CD4-positive, CD25-positive, alpha-beta regulatory T cell (primary cell): ENCODE measurements at regions not wholly inside any gene's neighbourhood (a gene's known extent, or its start where the extent isn't known, plus 50 kb on each side); places are given as distances from the start of the nearest gene placed in this dataset.

ENCODE experiments used
- ATAC-seq, 2 donors: fragments of 150-1000 bp; cut with Tn5 transposase; one replicate each; pipeline ENCODE4 v1.10.0; 2021; ENCODE audit warnings: low read depth in 2 of 2, moderate number of reproducible peaks in 2 of 2, moderate library complexity in 1 of 2
- DNase-seq, 3 donors: peaks; one replicate each; pipeline versions ENCODE4 v3.0.0 to v3.0.0-alpha.2; 2012 to 2022; ENCODE audit warnings: mixed read lengths in 1 of 3
- H3K27ac ChIP-seq: one replicate; pipeline ENCODE4 v1.7.0; 2013; ENCODE audit warnings: mild to moderate bottlenecking, low read length; ENCODE audit not compliant: insufficient read depth, poor library complexity, severe bottlenecking
- H3K27me3 ChIP-seq: one replicate; pipeline ENCODE4 v1.7.0; 2013; ENCODE audit warnings: low read length; ENCODE audit not compliant: control insufficient read depth, insufficient read depth
- H3K36me3 ChIP-seq: one replicate; pipeline ENCODE4 v1.7.0; 2013; ENCODE audit warnings: mild to moderate bottlenecking, low read length, moderate library complexity; ENCODE audit not compliant: control insufficient read depth, insufficient read depth
- H3K4me1 ChIP-seq: 2 replicates; pipeline ENCODE4 v1.7.0; 2013; ENCODE audit warnings: mild to moderate bottlenecking, low read length; ENCODE audit not compliant: insufficient read depth, control insufficient read depth, poor library complexity, severe bottlenecking
- H3K4me3 ChIP-seq: one replicate; pipeline ENCODE4 v1.7.0; 2013; ENCODE audit warnings: low read depth, mild to moderate bottlenecking, low read length, moderate library complexity
- H3K9me3 ChIP-seq, 2 experiments: 1 replicate in 1 of 2; 2 replicates in 1 of 2; pipeline ENCODE4 v1.7.0; 2013; ENCODE audit warnings: low read length in 2 of 2, mild to moderate bottlenecking in 1 of 2, moderate library complexity in 1 of 2; ENCODE audit not compliant: control insufficient read depth in 2 of 2
- H3K27ac Mint-ChIP-seq, 3 donors: one replicate each; pipeline ENCODE4 v1.8.0; 2020 to 2022; ENCODE audit warnings: mild to moderate bottlenecking in 3 of 3, mixed read lengths in 3 of 3, moderate library complexity in 2 of 3
- H3K27me3 Mint-ChIP-seq: one replicate; pipeline ENCODE4 v1.8.0; 2022; ENCODE audit warnings: mild to moderate bottlenecking, mixed read lengths
- H3K36me3 Mint-ChIP-seq: one replicate; pipeline ENCODE4 v1.8.0; 2020; ENCODE audit warnings: mixed read lengths
- H3K4me1 Mint-ChIP-seq, 4 donors: one replicate each; pipeline ENCODE4 v1.8.0; 2020 to 2022; ENCODE audit warnings: mixed read lengths in 4 of 4, mild to moderate bottlenecking in 1 of 4
- H3K4me3 Mint-ChIP-seq, 4 donors: one replicate each; pipeline ENCODE4 v1.8.0; 2020 to 2022; ENCODE audit warnings: mild to moderate bottlenecking in 4 of 4, mixed read lengths in 4 of 4, moderate library complexity in 3 of 4
- H3K9me3 Mint-ChIP-seq, 7 donors: one replicate each; pipeline ENCODE4 v1.8.0; 2020 to 2022; ENCODE audit warnings: mixed read lengths in 7 of 7, mild to moderate bottlenecking in 3 of 7, moderate library complexity in 2 of 7

- Histone ChIP-seq H3K27me3 (no peaks in the 10 kb centered on the region), H3K4me1 (no peaks in the 10 kb centered on the region), H3K36me3 (no peaks in the 10 kb centered on the region), H3K27ac (no peak overlapping the region), H3K9me3 (no peaks in the 10 kb centered on the region), H3K4me3 (no peak overlapping the region)
- DNase-seq (no peak), ATAC-seq (no peak)
- Mint-ChIP-seq H3K36me3 (no peaks in the 10 kb centered on the region), H3K9me3 (peaks cover 2 to 9% (median 4%) of the 10 kb centered on the region in 7 donors), H3K27me3 (no peaks in the 10 kb centered on the region), H3K27ac (no peak overlapping the region), H3K4me1 (peaks cover 0 to 6% (median 0%) of the 10 kb centered on the region in 4 donors), H3K4me3 (no peak overlapping the region)
Observed at GRCh38 chr6:9810286-9810685, 604.6 kb downstream of the TFAP2A start.

- Mint-ChIP-seq H3K27ac (no peak overlapping the region), H3K4me3 (no peak overlapping the region), H3K9me3 (peaks cover 1 to 12% (median 4%) of the 10 kb centered on the region in 7 donors), H3K36me3 (no peaks in the 10 kb centered on the region), H3K27me3 (no peaks in the 10 kb centered on the region), H3K4me1 (peaks cover 0 to 6% (median 0%) of the 10 kb centered on the region in 4 donors)
- Histone ChIP-seq H3K9me3 (no peaks in the 10 kb centered on the region), H3K36me3 (no peaks in the 10 kb centered on the region), H3K4me1 (no peaks in the 10 kb centered on the region), H3K27me3 (no peaks in the 10 kb centered on the region), H3K27ac (no peak overlapping the region), H3K4me3 (no peak overlapping the region)
- ATAC-seq, result no peak
- DNase-seq, result no peak
Observed at GRCh38 chr6:9806195-9806594, 608.7 kb downstream of the TFAP2A start.

GRCh38 chr6:9801249-9801754 lies 613.6 kb downstream of the TFAP2A start:
- peaks cover 0 to 6% (median 0%) of the 10 kb centered on the region in 4 donors for H3K4me1 Mint-ChIP-seq
- DNase-seq (no peak), ATAC-seq (no peak)
- no peaks in the 10 kb centered on the region for H3K27me3 Mint-ChIP-seq
- H3K27me3 ChIP-seq, result no peaks in the 10 kb centered on the region
- H3K36me3 Mint-ChIP-seq, result no peaks in the 10 kb centered on the region
- H3K27ac ChIP-seq, result no peak overlapping the region
- H3K27ac Mint-ChIP-seq, result no peak overlapping the region
- no peaks in the 10 kb centered on the region for H3K9me3 ChIP-seq
- no peaks in the 10 kb centered on the region for H3K4me1 ChIP-seq
- H3K4me3 ChIP-seq, result no peak overlapping the region
- H3K9me3 Mint-ChIP-seq, result peaks cover 1 to 17% (median 5%) of the 10 kb centered on the region in 7 donors
- H3K36me3 ChIP-seq, result no peaks in the 10 kb centered on the region
- no peak overlapping the region for H3K4me3 Mint-ChIP-seq

- ATAC-seq (no peak), DNase-seq (no peak)
- Mint-ChIP-seq H3K27me3 (no peaks in the 10 kb centered on the region), H3K27ac (no peak overlapping the region), H3K9me3 (peaks cover 0 to 8% (median 2%) of the 10 kb centered on the region in 7 donors), H3K4me3 (no peak overlapping the region), H3K4me1 (no peaks in the 10 kb centered on the region), H3K36me3 (no peaks in the 10 kb centered on the region)
- Histone ChIP-seq H3K4me3 (no peak overlapping the region), H3K4me1 (no peaks in the 10 kb centered on the region), H3K9me3 (peaks cover 0 to 5% of the 10 kb centered on the region in 2 experiments), H3K27me3 (no peaks in the 10 kb centered on the region), H3K27ac (no peak overlapping the region), H3K36me3 (no peaks in the 10 kb centered on the region)
Observed at GRCh38 chr6:9799582-9799981, 615.3 kb downstream of the TFAP2A start.

GRCh38 chr6:9796827-9797226 lies 618.0 kb downstream of the TFAP2A start:
- no peak overlapping the region for H3K27ac ChIP-seq
- Mint-ChIP-seq H3K4me1 (no peaks in the 10 kb centered on the region), H3K27me3 (no peaks in the 10 kb centered on the region), H3K27ac (no peak overlapping the region), H3K36me3 (no peaks in the 10 kb centered on the region), H3K9me3 (peaks cover 0 to 7% (median 1%) of the 10 kb centered on the region in 7 donors), H3K4me3 (no peak overlapping the region)
- peaks cover 0 to 5% of the 10 kb centered on the region in 2 experiments for H3K9me3 ChIP-seq
- no peak overlapping the region for H3K4me3 ChIP-seq
- no peak for ATAC-seq
- no peaks in the 10 kb centered on the region for H3K4me1 ChIP-seq
- DNase-seq, result no peak
- H3K27me3 ChIP-seq, result no peaks in the 10 kb centered on the region
- H3K36me3 ChIP-seq, result no peaks in the 10 kb centered on the region

GRCh38 chr6:9795880-9796279 lies 619.0 kb downstream of the TFAP2A start:
- Histone ChIP-seq H3K9me3 (peaks cover 0 to 5% of the 10 kb centered on the region in 2 experiments), H3K27ac (no peak overlapping the region), H3K4me1 (no peaks in the 10 kb centered on the region), H3K36me3 (no peaks in the 10 kb centered on the region), H3K4me3 (no peak overlapping the region), H3K27me3 (no peaks in the 10 kb centered on the region)
- H3K4me1 Mint-ChIP-seq, result no peaks in the 10 kb centered on the region
- no peaks in the 10 kb centered on the region for H3K27me3 Mint-ChIP-seq
- DNase-seq, result no peak
- no peaks in the 10 kb centered on the region for H3K36me3 Mint-ChIP-seq
- H3K27ac Mint-ChIP-seq, result no peak overlapping the region
- H3K9me3 Mint-ChIP-seq, result peaks cover 0 to 7% (median 2%) of the 10 kb centered on the region in 7 donors
- ATAC-seq, result no peak
- H3K4me3 Mint-ChIP-seq, result no peak overlapping the region

GRCh38 chr6:9789201-9789600 lies 625.7 kb downstream of the TFAP2A start:
- Histone ChIP-seq H3K36me3 (no peaks in the 10 kb centered on the region), H3K27ac (no peak overlapping the region), H3K4me1 (no peaks in the 10 kb centered on the region), H3K27me3 (no peaks in the 10 kb centered on the region), H3K9me3 (no peaks in the 10 kb centered on the region), H3K4me3 (no peak overlapping the region)
- ATAC-seq, result no peak
- Mint-ChIP-seq H3K9me3 (peaks cover 0 to 7% (median 2%) of the 10 kb centered on the region in 7 donors), H3K4me1 (no peaks in the 10 kb centered on the region), H3K36me3 (no peaks in the 10 kb centered on the region), H3K27ac (no peak overlapping the region), H3K4me3 (no peak overlapping the region), H3K27me3 (no peaks in the 10 kb centered on the region)
- DNase-seq, result no peak

GRCh38 chr6:9784786-9785185 lies 630.1 kb downstream of the TFAP2A start:
- no peak for ATAC-seq
- no peak overlapping the region for H3K27ac Mint-ChIP-seq

More at GRCh38 chr6:9784786-9785185, 630.1 kb downstream of the TFAP2A start:
- Histone ChIP-seq H3K9me3 (peaks cover 0 to 2% of the 10 kb centered on the region in 2 experiments), H3K27me3 (no peaks in the 10 kb centered on the region), H3K36me3 (no peaks in the 10 kb centered on the region), H3K27ac (no peak overlapping the region), H3K4me3 (no peak overlapping the region), H3K4me1 (no peaks in the 10 kb centered on the region)
- Mint-ChIP-seq H3K9me3 (peaks cover 1 to 7% (median 2%) of the 10 kb centered on the region in 7 donors), H3K27me3 (no peaks in the 10 kb centered on the region), H3K4me3 (no peak overlapping the region), H3K4me1 (no peaks in the 10 kb centered on the region), H3K36me3 (no peaks in the 10 kb centered on the region)
- no peak for DNase-seq
